NCI-H82 (cell line): ENCODE measurements at regions not wholly inside any gene's neighbourhood (a gene's known extent, or its start where the extent isn't known, plus 50 kb on each side); places are given as distances from the start of the nearest gene placed in this dataset.

Experiments
- DNase-seq: peaks from one replicate; lab custom pipeline; 2025; lab: John Stamatoyannopoulos, UW

GRCh38 chr7:116447436-116447835, 52.1 kb upstream of the CAV2 start:
- DNase-seq = no peak

GRCh38 chr7:116447966-116448839, 51.3 kb upstream of the CAV2 start:
- DNase-seq = no peak

GRCh38 chr7:116449441-116449840, 50.1 kb upstream of the CAV2 start:
- no peak for DNase-seq
